Endothelial cell of umbilical vein (primary cell): ENCODE measurements at regions not wholly inside any gene's neighbourhood (a gene's known extent, or its start where the extent isn't known, plus 50 kb on each side); places are given as distances from the start of the nearest gene placed in this dataset.

Experiments
- BruUV-seq: library from RNA; stranded (reverse); fragments of 400-500 nt; replicated peaks from 2 replicates; lab custom pipeline; 2021; lab: Mats Ljungman, UMichigan
- CTCF ChIA-PET: fragments of 300-600, 350-600 bp; sonication (Branson Sonifier 250); formaldehyde crosslinking; loops from one replicate; lab custom pipeline; 2021; ENCODE audit warnings: antibody characterized with exemption, inconsistent platforms; lab: Charles Lee
- POLR2A ChIA-PET: fragments of 300-600, 350-600 bp; sonication (Branson Sonifier 250); formaldehyde crosslinking; loops from one replicate; lab custom pipeline; 2021; ENCODE audit warnings: antibody characterized with exemption, inconsistent platforms; lab: Charles Lee
- DNase-seq: peaks from one replicate; pipeline ENCODE4 v3.0.0-alpha.2; 2011; ENCODE audit warnings: low read depth, low spot score
- FAIRE-seq: peaks from 2 replicates; lab custom pipeline; 2011; peaks lifted over from hg19 to GRCh38; lab: Jason Lieb, UNC
- H2AFZ ChIP-seq: 2 replicates; pipeline ENCODE4 v1.6.0; 2012; ENCODE audit warnings: low read depth, low read length, control low read depth, inconsistent platforms
- H3K27ac ChIP-seq: 2 replicates; pipeline ENCODE4 v1.5.1; 2011; ENCODE audit warnings: low read depth, mild to moderate bottlenecking, control low read depth, low read length, moderate library complexity; ENCODE audit not compliant: insufficient read depth
- H3K27me3 ChIP-seq, 2 experiments: 2 replicates each; pipeline versions ENCODE4 v1.6.0 to v1.6.1; 2011; ENCODE audit warnings: low read length in 2 of 2, mixed read lengths in 1 of 2; ENCODE audit not compliant: control insufficient read depth in 2 of 2, insufficient read depth in 2 of 2
- H3K36me3 ChIP-seq, 2 experiments: 2 replicates in 1 of 2; 3 replicates in 1 of 2; pipeline ENCODE4 v1.5.1; 2011; ENCODE audit warnings: low read length in 2 of 2, mild to moderate bottlenecking in 1 of 2, moderate library complexity in 1 of 2; ENCODE audit not compliant: control insufficient read depth in 2 of 2, insufficient read depth in 2 of 2; ENCODE audit errors: extremely low read depth in 1 of 2
- H3K4me1 ChIP-seq: 3 replicates; pipeline ENCODE4 v1.5.1; 2011; ENCODE audit warnings: mild to moderate bottlenecking, low read length; ENCODE audit not compliant: control insufficient read depth, insufficient read depth; ENCODE audit errors: extremely low read depth
- H3K4me2 ChIP-seq: 2 replicates; pipeline ENCODE4 v1.6.1; 2011; ENCODE audit warnings: low read length, control low read depth, mixed read lengths; ENCODE audit not compliant: insufficient read depth
- H3K4me3 ChIP-seq, 3 experiments: fragments of 200-600 bp in 1 of 3; sonication (generic), shearing (Covaris generic) in 1 of 3; replicated peaks in 1 of 3; 2 replicates each; pipeline ENCODE4 v1.5.1; 2011 to 2016; ENCODE audit warnings: control low read depth in 3 of 3, low read length in 3 of 3, mild to moderate bottlenecking in 2 of 3, inconsistent platforms in 1 of 3, low read depth in 1 of 3, moderate library complexity in 1 of 3; ENCODE audit not compliant: insufficient read depth in 1 of 3
- H3K79me2 ChIP-seq: 2 replicates; pipeline ENCODE4 v1.6.0; 2012; ENCODE audit warnings: low read length, inconsistent platforms; ENCODE audit not compliant: control insufficient read depth, insufficient read depth
- H3K9ac ChIP-seq: replicated peaks from 2 replicates; pipeline ENCODE3; 2011; ENCODE audit warnings: low read length, control low read depth; ENCODE audit not compliant: insufficient read depth; ENCODE audit errors: extremely low read depth
- H3K9me1 ChIP-seq: replicated peaks from 3 replicates; pipeline ENCODE4 v1.6.0; 2011; ENCODE audit warnings: mild to moderate bottlenecking, low read length; ENCODE audit not compliant: control insufficient read depth, insufficient read depth; ENCODE audit errors: extremely low read depth
- H3K9me3 ChIP-seq: replicated peaks from 2 replicates; pipeline ENCODE4 v1.5.1; 2012; ENCODE audit warnings: low read length, inconsistent platforms; ENCODE audit not compliant: control insufficient read depth, insufficient read depth
- H4K20me1 ChIP-seq: replicated peaks from 2 replicates; pipeline ENCODE3; 2011; ENCODE audit warnings: mild to moderate bottlenecking, low read length; ENCODE audit not compliant: control insufficient read depth, insufficient read depth; ENCODE audit errors: extremely low read depth
- CTCF ChIP-seq, 2 donors: IDR thresholded peaks; 1 replicate in 1 of 2; 2 replicates in 1 of 2; pipeline ENCODE4 v1.5.1; 2011; ENCODE audit warnings: low read length in 2 of 2, mild to moderate bottlenecking in 2 of 2, moderate library complexity in 2 of 2, control low read depth in 1 of 2, inconsistent platforms in 1 of 2, low read depth in 1 of 2; ENCODE audit not compliant: insufficient read depth in 1 of 2; ENCODE audit errors: extremely low read depth in 1 of 2
- EZH2 ChIP-seq: IDR thresholded peaks from 2 replicates; pipeline ENCODE4 v1.6.1; 2012; ENCODE audit warnings: borderline replicate concordance, low read depth, mild to moderate bottlenecking, moderate library complexity, low read length, inconsistent platforms; ENCODE audit not compliant: severe bottlenecking
- JUN ChIP-seq: IDR thresholded peaks from 2 replicates; pipeline ENCODE4 v1.6.1; 2011; ENCODE audit warnings: borderline replicate concordance, low read depth; ENCODE audit not compliant: insufficient read length, insufficient read depth
- POLR2AphosphoS5 ChIP-seq: IDR thresholded peaks from 2 replicates; pipeline ENCODE4 v1.6.1; 2012; ENCODE audit warnings: low read depth, mild to moderate bottlenecking, control low read depth, low read length, moderate library complexity; ENCODE audit not compliant: insufficient read depth
- dilution Hi-C: fragments of 300-500 bp; cut with MboI; formaldehyde crosslinking; loops from one replicate; pipeline ENCODE4 v1.15.0; 2019; ENCODE audit warnings: low sequenced_read_pairs; ENCODE audit not compliant: extremely low pct_ligation_motif_present
- intact Hi-C: fragments of 100-400 bp; cut with micrococcal nuclease; formaldehyde crosslinking; loops from one replicate; pipeline ENCODE4 v1.10.0; 2022

GRCh38 chr11:92528001-92528400, 303.4 kb downstream of the FAT3 start:
- no peak overlapping the region for H3K4me2 ChIP-seq
- H3K36me3 ChIP-seq, result no peaks in the 10 kb centered on the region
- H2AFZ ChIP-seq, result no peak overlapping the region
- DNase-seq (no peak), FAIRE-seq (no peak)
- no peaks in the 10 kb centered on the region for H3K9me1 ChIP-seq
- no peaks in the 10 kb centered on the region for H3K9me3 ChIP-seq
- H3K9ac ChIP-seq, result no peak overlapping the region
- intact Hi-C loops, result no loop called here
- TF ChIP-seq JUN, result no peak
- H3K27me3 ChIP-seq, result no peaks in the 10 kb centered on the region
- H3K79me2 ChIP-seq, result no peaks in the 10 kb centered on the region
- H3K27ac ChIP-seq, result no peak overlapping the region
- ChIA-PET CTCF (no interaction called here), POLR2A (no interaction called here)
- no peaks in the 10 kb centered on the region for H3K4me1 ChIP-seq
- dilution Hi-C loops, result no loop called here
- no peak overlapping the region for H3K4me3 ChIP-seq
- no TSS peak for BruUV-seq
- no peaks in the 10 kb centered on the region for H4K20me1 ChIP-seq

GRCh38 chr11:92531065-92531739, 306.6 kb downstream of the FAT3 start:
- dilution Hi-C loops, result no loop called here
- FAIRE-seq, result no peak
- H4K20me1 ChIP-seq, result no peaks in the 10 kb centered on the region
- no peaks in the 10 kb centered on the region for H3K79me2 ChIP-seq
- no peak for DNase-seq
- no peaks in the 10 kb centered on the region for H3K4me1 ChIP-seq
- no peak overlapping the region for H2AFZ ChIP-seq
- intact Hi-C loops, result no loop called here
- no peaks in the 10 kb centered on the region for H3K9me3 ChIP-seq
- ChIA-PET CTCF (no interaction called here), POLR2A (no interaction called here)
- H3K9me1 ChIP-seq, result no peaks in the 10 kb centered on the region
- no peak overlapping the region for H3K4me3 ChIP-seq
- no TSS peak for BruUV-seq
- no peaks in the 10 kb centered on the region for H3K36me3 ChIP-seq
- H3K9ac ChIP-seq, result no peak overlapping the region
- no peak overlapping the region for H3K4me2 ChIP-seq
- no peak overlapping the region for H3K27ac ChIP-seq
- no peak for TF ChIP-seq CTCF (IDR thresholded peaks at IDR 0.05; ENCODE audit: extremely low read depth in 1 of 2, insufficient read depth in 1 of 2, low read depth in 1 of 2, low read length in 2 of 2)
- TF ChIP-seq POLR2AphosphoS5, result no peak
- TF ChIP-seq EZH2, result no peak
- no peaks in the 10 kb centered on the region for H3K27me3 ChIP-seq
